T-helper 2 cell treated with Interferon-gamma antibody and Interleukin-4, amounts not matched to agents 100 ng/mL and 5 ng/mL, for 36 hours (primary cell): ENCODE measurements at regions not wholly inside any gene's neighbourhood (a gene's known extent, or its start where the extent isn't known, plus 50 kb on each side); places are given as distances from the start of the nearest gene placed in this dataset.

Source experiments
- intact Hi-C: fragments of 100-400 bp; cut with micrococcal nuclease; formaldehyde crosslinking; loops from one replicate; pipeline ENCODE4 v1.15.1; 2023

DNA sequence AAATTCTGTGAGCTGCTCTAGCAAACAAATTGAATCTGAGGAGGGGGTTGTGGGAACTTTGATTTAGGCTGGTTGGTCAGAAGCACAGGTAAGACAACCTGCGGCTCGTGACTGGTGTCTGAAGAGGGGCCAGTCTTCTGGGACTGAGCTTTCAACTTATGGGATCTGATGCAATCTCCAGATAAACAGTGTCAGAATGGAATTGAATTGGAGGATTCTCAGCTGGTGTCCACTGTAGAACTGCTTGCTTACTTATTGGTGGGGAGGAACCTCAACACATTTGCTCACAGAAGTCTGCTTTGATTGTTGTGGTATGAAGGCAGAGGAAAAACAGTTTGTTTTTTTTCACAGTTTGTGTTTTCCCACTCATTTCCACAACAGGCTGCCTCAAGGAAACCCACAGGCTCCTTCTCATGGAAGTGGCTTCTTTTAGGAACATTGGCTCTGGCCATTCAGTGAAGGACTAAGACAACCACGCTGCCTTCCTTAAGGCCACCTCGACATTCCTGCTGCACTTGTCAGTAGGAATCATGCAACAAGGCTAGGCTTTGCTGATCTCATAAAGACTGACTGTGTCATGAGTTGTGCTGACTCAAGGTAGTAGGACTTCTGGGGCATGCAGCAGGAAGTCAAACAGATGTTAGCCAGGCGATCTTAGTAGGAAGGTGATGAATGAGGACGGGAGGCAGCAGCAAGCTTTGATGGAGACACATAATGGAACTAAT is 104.7 kb downstream of the TSN start:
- intact Hi-C loops: no loop called here

DNA sequence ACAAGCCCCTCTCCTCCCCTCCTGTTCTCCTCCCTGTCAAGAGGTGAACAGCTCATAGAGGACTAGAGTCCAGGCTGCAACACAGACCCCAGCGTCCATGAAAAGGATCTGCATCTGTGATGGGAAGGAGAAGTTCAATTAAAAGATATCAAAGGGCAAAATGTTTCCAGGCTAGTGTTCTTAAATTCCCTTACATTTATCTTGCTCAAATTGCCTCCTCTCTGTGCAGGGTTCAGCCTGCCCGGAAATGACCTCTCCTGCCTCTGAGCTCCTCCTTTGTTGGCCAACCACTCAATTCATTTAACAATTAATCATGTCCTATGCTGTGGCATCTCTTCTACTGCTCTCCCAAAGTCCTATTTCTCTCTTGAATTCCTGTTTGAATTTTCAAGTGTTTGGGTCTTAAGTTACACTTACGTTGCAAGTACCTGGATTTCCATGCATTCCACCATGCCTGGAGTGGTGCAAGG is 105.3 kb downstream of the TSN start:
- intact Hi-C loops: no loop called here

DNA sequence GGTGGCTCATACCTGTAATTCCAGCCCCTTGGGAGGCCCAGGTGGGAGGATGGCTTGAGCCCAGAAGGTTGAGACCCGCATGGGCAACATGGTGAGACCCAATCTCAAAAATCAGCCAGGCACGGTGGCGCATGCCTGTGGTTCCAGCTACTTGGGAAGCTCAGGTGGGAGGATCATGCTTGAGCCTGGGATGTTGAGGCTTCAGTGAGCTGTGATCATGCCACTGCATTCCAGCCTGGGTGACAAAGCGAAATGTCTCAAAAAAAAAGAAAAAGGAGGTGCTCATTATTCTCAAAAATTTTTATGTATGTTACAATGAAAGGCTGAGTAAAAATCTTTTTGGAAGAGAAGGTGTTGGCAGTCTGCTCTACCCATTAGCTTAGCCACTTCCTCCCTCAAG is 106.8 kb downstream of the TSN start:
- intact Hi-C loops: no loop called here

DNA sequence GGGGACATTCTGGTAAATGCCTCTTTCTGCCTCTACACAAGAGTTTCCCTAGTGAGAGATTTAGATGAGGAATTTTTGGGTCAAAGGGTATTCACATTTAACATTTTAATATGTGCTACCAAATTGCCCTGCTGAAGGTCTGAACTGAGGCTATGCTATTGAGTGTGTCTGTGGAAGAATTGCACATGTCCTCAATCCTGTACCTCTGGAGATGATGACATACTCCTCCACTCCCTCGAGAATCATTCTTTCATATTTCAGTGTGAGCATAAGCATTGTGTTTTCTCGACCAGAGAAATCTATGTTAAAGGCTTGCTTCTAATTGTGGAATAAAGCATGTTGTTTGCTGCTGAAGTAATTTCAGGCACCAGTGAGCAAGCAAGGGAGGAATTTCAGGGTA is 110.5 kb downstream of the TSN start:
- intact Hi-C loops: no loop called here

DNA sequence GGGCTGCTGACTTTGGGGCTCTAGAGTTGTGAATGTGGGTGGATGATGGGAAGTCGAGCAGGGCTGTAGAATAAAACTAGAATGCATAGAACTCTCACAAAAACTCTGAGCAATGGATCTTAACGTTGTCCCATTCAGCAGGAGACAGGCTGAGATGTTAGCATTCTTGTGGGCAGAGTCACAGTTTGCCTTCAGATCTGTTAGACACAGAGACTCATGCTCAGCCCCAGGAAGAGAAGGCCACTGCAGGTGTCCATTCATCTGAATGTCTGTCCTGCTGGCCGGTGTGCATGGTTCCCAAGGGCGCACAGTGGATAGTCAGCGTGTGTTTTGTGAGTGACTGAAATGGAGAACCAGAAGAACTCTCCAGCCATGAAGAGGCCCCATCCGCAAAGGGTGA is 111.3 kb downstream of the TSN start:
- intact Hi-C loops: no loop called here

DNA sequence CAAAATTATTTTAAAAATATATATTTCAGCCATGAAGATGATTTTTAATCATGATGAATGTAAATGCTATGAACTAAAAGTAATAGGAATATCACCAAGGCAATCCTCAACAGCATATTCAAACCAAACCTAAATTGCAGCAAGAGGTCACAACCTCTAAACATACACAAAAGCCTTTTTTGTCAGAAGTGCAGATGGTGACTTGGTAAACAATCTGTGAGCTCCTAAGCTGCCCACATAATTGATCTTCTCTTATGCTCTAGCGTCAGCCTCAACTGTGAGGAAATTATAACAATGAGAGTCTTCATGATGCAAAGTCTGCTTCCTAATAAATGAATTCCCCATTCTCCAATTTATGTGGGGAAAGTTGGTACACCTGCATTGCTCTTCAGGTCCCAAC is 113.2 kb downstream of the TSN start:
- intact Hi-C loops: no loop called here

DNA sequence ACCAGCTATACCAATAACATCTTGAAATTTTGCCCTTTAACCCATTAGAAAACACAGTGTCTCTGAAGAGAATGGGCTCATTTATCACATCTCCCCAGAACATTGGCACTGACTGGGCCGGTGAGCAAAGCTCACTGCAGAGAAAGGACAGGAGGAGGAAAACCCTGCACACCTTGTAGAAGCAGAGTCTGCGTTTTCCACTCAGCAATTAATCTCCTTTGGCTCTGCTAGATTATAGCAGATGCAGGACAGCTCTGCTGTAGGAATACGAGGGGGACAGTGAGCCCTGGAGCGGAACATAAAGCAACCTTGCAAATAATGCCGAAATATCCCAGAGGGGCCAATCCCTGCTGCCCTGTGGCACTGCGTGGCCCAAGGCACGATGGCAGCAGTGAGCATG is 113.9 kb downstream of the TSN start:
- intact Hi-C loops: no loop called here

DNA sequence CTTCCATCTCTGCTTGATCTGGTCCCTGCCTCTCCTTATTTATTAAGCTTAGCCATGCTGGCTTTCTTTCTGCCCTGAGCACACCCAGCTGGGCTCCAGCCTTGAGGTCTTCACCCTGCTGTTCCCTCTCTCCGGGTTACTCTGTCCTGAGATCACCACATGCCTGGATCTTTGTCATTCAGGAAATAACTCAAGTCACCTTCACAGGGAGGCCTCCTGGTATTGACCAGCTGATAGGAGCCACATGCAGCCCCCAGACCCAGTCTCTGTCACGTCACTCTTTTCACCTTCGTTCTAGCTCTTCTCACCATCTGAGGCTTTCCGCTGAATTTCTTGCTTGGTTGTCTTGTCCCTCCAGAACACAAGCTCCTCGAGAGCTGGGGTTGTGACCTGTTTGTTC is 114.4 kb downstream of the TSN start:
- intact Hi-C loops: no loop called here

DNA sequence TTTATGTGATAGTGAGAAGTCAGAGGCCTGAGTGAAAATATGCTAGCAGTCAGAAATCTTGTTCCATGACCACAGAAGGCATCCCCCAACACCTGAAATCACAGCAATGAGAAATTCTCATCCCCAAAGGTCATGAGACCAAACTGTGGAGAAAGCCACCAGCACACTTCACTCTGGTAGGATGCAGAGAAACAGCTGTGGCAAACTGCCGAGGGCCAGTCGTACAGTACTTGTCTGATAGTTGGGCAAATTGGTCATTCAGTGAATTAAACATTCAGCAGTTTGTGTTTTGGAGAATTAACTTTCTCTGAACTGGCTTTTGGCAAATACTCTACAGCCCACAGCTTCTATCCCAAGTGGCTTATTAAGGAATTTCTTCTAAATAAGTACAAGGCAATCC is 117.2 kb downstream of the TSN start:
- intact Hi-C loops: no loop called here

DNA sequence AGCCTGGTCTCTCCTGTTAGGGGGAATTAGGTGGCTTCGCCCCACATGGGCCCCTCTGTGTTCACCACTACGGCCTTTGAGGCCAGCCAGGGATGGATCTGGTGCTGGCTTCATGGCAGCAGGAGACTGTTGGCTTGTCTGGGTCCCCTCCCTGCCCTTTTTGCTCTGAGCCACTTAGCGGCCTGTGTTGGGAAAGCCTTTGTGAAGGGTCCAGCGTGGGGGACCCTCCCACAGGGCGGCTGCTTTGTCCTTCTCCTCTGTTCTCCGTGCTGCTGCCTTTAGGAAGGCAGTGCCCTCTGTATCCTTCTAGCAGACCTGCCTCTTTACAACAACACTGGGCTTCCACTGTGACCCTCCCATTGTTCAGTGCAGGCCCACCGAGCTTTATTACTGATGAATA is 118.4 kb downstream of the TSN start:
- intact Hi-C loops: no loop called here

DNA sequence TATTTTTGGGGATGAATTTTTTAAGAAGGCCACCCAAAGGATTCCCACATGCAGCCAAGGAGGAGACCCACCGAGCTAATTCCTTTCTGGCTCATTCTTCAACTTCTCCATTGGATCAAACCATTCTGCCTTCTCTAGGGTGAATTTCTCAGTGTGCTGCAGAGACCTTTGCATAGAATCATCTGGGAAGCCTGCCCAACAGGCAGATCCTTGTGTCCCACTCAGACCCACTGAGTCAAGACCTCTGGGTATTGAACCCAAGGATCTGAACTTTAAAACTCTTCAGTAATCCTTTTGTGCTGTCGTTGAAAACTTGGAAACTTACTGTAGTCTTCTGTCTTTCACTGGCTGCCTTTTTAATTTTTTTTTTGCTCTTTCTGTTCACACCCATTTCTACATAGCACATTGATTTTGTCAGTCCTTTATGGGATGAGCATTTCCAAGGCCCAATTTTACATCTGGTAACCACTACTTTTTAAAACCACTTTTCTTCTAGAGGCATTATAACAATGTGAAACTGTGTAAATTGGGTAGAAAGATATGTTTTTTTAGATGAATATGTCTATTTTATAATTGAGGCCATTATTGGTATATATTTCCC is 120.2 kb downstream of the TSN start:
- intact Hi-C loops: no loop called here

DNA sequence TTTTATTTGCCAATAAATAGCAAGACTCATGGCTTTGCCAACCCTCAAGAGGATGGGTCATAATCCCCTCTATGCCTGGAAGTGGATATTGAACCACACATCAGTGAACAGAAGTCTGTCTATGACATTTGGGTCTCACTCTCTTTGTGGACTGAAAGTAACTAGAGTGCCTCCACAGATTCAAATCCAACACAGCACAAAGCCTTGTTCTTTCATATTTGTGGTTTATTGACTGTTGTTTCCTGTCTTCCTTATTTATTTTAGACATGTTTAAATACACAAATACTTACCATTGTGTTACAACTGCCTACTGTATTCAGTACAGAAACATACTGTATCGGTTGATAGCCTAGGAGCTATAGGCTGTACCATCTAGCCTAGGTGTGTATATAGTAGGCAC is 121.9 kb downstream of the TSN start:
- intact Hi-C loops: no loop called here

DNA sequence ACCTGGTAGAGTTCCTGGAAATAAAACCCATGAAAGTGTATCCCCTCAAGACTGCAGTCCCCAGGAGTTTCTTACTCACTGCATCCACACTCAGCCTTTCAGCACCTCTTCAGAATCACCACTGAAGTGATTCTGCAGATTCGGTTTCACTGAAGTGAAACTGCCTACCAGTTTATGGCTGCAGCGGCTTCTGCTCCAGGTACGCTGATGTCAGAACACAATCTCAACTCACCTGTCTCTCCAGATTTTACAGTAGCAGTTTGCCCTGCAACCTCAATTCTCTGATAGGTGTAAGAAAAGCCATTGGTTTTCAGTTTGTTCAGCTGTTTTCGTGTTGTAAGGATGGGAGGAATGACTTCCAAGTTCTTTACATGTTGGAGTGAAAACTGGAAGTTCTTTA is 124.8 kb downstream of the TSN start:
- intact Hi-C loops: no loop called here

DNA sequence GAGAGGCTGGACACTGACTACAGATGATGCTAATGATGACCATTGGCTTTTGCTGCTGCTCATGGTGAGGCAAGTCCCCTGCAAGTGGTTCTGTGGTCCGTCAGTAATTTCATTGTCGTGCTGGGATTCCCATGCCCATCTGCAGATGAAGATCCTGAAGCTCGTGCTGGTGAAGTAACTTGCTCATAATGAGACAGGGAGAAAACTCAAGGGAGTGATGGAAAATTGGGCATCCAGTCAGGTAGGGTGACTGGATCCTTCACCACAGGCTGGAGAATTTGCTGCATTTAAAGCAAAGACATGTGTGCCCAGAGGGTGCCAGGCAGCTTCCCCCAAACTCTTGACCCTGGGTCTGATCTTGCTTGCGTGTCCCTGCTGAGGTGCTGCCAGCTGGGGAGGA is 125.6 kb downstream of the TSN start:
- intact Hi-C loops: no loop called here

DNA sequence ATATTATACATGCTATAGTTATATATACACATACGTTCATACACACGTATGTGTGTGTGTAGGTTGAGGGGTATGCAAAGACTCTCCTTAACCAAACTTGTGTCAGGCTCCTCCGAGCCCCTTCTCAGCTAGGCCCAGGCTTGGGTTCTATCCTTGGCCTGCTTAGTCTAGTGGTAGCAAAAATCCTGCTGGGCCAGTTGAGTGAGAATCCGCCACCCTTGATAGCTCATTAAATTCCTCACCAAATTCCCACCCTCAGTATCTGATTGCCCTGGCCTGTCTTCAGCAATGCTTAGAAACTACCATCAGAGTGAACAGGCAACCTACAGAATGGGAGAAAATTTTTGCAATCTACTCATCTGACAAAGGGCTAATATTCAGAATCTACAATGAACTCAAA is 126.5 kb downstream of the TSN start:
- intact Hi-C loops: no loop called here

DNA sequence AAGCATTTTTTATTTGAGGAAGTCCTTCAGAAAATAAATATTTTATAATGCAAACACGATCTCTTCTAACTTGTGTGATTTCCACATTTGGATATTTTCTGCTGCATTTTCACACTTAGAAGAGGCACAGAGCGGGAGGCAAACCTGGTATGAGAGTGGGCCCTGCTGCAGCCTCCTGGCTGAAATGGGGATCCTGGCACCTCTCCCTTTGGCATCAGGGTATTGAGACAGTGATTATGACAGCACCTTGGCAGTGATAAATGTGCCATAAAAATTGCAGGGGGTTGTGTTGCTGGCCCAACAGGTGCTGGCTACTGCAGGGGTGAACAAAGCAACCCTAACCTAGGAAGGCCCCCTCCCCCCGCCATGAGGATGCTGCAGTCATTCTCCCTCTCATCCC is 128.6 kb downstream of the TSN start:
- intact Hi-C loops: no loop called here

DNA sequence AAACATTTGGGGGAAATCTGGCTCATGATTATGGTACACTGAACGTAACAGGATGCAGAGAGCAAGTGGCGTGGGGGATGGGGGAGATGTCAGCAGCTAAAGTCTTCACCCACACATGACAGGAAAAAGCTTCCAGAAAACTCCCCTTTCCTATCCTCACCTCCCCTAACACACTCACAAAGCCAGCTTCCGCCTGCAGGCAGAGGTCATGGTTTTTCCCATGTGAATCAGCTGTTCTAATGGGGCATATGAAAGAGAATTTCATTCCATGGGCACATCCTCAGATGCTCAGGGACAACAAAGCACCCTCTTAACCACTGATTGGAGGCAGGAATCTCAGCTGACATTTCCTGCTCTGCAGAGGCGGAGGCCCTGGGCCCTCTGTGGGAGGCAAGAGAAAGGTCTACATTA is 129.1 kb downstream of the TSN start:
- intact Hi-C loops: no loop called here

DNA sequence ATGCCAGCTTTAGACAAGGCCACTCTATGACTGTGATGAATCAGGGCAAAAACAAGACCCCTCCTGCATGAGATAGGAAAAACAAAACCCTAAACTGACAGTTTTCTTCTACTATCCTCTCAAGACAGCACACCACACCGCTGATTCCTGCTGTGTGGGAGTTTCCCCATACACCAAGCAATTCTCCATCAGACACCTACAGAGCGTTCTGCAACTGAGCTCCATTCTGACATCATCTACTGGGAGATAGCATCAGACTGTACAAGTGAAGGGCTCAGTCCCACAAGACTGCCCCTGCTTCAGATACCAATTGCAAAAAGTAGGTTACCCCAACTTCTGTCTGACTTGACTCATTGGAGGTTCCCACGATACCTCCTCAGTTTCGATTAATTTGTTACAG is 130.6 kb downstream of the TSN start:
- intact Hi-C loops: no loop called here

DNA sequence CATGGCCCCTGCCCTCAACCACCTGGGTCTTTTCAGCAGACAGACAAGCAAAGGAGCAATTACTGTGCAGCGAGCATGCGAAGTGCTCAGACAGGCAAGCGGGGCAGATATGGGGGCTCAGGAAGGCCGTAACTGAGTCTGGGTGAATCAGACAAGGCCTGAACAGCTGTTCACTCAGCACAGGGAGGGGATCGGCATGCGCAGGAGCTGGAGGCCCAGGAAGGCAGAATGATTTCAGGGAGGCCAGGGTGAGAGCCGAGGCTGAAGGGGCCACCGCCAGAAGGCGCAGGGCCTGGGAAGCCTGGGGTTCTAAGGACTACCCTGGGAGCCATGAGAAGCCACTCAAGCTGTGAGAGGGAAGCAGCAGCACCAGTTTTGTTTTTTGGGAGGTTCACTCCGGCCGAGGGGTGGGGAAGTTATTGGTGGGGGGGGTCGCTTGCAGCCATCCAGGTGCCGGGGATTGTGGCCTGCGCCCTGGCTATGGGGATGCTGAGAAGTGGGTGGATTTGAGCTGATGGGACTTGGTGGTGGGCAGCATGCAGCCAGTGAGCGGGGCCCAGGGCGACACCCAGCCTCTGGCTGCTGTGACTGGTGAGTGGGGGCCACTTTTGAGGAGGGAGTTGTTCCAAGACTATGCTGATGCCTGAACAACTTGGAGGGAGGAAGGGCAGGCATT is 132.2 kb downstream of the TSN start:
- intact Hi-C loops: no loop called here

DNA sequence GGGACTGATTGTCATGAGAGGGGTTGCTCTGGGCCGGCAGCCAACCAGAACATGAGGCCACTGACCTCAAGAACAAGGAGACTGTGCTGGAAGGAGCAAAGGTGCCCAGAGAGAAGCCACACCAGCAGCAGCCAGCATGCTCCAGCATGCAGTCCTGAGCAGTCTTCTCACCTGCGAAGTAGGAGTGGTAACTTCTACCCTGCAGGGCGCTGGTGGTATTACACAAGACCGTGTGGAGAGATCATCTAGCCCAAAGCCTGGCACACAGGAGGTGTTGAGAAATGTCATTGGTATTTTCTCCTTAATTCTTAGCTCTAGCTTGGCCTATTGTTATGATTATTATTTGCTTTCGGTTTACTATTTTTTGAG is 132.7 kb downstream of the TSN start:
- intact Hi-C loops: no loop called here

DNA sequence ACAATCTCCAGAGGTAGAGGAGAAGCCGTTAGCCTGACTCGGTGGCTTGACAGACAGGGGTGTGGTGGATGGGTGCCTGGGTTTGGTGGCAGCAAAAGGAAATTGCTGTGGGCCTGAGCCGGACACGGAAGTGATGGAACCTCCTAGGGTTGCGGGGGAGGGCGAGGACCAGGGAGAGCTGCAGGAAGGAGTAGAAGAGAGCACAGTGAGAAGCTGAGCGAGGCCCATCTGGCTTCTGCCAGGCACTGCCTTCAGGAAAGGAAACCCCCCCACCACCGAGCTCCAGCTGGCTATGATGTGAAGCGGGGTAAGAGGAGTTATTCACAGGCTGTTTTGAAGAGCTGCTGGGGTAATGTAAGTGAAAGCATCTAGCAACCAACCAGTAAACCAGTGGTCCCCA is 134.6 kb downstream of the TSN start:
- intact Hi-C loops: no loop called here

DNA sequence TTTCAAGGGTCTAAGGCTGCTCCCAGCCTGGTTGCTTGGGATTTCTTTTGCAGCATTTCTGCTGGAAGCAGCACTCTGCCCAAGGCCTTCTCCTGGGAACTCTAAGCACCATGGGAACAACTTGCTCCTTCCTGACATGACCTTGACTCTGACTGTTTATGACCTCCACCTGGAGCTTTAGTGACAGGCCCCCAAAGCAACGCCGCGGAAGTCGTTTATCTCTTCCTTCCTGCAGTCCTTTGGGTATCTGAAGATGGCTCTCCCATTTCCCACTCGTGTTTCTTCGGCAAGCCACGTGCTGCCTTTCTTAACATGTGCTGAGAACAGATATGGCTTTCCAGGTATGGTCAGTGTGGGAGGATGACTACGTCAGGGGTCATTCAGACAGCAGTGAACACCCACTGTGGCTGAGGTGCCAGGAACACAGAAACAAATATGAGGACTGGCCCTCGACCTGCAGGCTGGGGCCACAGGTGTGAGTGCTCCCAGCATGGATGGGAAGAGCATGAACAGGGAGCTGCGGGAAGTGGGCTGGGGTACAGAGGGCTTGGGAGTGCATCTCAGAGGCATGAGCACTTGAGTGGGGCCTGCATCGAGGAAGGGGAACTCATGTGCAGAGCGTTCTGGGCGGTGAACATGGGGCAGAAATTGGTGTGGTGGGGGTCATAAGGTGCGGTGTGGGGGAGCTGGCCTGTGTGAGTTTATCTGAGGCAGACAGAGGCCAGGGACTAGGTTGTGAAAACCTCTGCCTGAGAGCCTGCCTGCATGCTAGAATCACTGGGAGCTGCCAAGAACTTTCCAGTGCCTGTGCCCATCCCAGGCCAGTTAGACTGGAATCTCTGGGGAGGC is 140.5 kb downstream of the TSN start:
- intact Hi-C loops: no loop called here
